ENCODE measurements at regions not wholly inside any gene's neighbourhood (a gene's known extent, or its start where the extent isn't known, plus 50 kb on each side); places are given as distances from the start of the nearest gene placed in this dataset.

DNA sequence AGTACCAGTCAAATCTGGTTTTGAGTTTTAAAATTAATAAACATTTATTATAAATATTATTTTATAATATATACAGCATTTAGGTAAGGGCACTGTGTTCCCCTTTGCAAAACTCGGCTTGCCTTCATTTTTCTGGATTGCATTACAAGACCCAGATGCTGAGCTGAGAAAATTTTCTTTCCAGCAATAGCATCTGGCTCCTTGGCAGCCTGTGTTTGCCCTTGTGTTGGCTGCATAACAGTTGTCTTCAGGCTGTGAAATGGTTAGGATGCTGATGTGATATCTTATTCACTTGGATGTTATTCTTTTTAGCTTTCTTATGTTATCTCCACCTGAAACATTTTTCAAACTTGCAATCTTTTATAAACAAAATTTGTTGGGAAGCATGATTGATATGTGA, 784.4 kb downstream of the DACH1 start:
- TF ChIP-seq GLIS3 (CRISPR knock-in tag; IDR thresholded peaks at IDR 0.05) (no peak), CSDC2 (CRISPR knock-in tag; IDR thresholded peaks at IDR 0.05) (no peak), ESRRG (CRISPR knock-in tag; IDR thresholded peaks at IDR 0.05) (no peak), TOX (CRISPR knock-in tag; IDR thresholded peaks at IDR 0.05; ENCODE audit: borderline replicate concordance) (no peak), ARNTL (CRISPR knock-in tag; IDR thresholded peaks at IDR 0.05; ENCODE audit: borderline replicate concordance, low read depth) (no peak), TCF4 (CRISPR knock-in tag; IDR thresholded peaks at IDR 0.05; ENCODE audit: borderline replicate concordance) (no peak), BACH2 (CRISPR knock-in tag; IDR thresholded peaks at IDR 0.05; ENCODE audit: borderline replicate concordance) (no peak)
- TF ChIP-seq, protein P1, sequence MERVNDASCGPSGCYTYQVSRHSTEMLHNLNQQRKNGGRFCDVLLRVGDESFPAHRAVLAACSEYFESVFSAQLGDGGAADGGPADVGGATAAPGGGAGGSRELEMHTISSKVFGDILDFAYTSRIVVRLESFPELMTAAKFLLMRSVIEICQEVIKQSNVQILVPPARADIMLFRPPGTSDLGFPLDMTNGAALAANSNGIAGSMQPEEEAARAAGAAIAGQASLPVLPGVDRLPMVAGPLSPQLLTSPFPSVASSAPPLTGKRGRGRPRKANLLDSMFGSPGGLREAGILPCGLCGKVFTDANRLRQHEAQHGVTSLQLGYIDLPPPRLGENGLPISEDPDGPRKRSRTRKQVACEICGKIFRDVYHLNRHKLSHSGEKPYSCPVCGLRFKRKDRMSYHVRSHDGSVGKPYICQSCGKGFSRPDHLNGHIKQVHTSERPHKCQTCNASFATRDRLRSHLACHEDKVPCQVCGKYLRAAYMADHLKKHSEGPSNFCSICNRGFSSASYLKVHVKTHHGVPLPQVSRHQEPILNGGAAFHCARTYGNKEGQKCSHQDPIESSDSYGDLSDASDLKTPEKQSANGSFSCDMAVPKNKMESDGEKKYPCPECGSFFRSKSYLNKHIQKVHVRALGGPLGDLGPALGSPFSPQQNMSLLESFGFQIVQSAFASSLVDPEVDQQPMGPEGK (CRISPR knock-in tag; IDR thresholded peaks at IDR 0.05; ENCODE audit: borderline replicate concordance), result no peak
- TF ChIP-seq, protein P2, sequence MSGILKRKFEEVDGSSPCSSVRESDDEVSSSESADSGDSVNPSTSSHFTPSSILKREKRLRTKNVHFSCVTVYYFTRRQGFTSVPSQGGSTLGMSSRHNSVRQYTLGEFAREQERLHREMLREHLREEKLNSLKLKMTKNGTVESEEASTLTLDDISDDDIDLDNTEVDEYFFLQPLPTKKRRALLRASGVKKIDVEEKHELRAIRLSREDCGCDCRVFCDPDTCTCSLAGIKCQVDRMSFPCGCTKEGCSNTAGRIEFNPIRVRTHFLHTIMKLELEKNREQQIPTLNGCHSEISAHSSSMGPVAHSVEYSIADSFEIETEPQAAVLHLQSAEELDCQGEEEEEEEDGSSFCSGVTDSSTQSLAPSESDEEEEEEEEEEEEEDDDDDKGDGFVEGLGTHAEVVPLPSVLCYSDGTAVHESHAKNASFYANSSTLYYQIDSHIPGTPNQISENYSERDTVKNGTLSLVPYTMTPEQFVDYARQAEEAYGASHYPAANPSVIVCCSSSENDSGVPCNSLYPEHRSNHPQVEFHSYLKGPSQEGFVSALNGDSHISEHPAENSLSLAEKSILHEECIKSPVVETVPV (CRISPR knock-in tag; IDR thresholded peaks at IDR 0.05), result no peak
- TF ChIP-seq, protein P3, sequence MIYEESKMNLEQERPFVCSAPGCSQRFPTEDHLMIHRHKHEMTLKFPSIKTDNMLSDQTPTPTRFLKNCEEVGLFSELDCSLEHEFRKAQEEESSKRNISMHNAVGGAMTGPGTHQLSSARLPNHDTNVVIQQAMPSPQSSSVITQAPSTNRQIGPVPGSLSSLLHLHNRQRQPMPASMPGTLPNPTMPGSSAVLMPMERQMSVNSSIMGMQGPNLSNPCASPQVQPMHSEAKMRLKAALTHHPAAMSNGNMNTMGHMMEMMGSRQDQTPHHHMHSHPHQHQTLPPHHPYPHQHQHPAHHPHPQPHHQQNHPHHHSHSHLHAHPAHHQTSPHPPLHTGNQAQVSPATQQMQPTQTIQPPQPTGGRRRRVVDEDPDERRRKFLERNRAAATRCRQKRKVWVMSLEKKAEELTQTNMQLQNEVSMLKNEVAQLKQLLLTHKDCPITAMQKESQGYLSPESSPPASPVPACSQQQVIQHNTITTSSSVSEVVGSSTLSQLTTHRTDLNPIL (CRISPR knock-in tag; IDR thresholded peaks at IDR 0.05; ENCODE audit: low read depth), result no peak
- TF ChIP-seq, protein P4, sequence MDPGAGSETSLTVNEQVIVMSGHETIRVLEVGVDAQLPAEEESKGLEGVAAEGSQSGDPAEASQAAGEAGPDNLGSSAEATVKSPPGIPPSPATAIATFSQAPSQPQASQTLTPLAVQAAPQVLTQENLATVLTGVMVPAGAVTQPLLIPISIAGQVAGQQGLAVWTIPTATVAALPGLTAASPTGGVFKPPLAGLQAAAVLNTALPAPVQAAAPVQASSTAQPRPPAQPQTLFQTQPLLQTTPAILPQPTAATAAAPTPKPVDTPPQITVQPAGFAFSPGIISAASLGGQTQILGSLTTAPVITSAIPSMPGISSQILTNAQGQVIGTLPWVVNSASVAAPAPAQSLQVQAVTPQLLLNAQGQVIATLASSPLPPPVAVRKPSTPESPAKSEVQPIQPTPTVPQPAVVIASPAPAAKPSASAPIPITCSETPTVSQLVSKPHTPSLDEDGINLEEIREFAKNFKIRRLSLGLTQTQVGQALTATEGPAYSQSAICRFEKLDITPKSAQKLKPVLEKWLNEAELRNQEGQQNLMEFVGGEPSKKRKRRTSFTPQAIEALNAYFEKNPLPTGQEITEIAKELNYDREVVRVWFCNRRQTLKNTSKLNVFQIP (CRISPR knock-in tag; IDR thresholded peaks at IDR 0.05; ENCODE audit: borderline replicate concordance, low read depth), result no peak

All from SK-N-SH treated with all-trans-retinoic acid at 6 μM for 48 hours (cell line).